Endodermal cell (in vitro differentiated cells): ENCODE measurements at regions not wholly inside any gene's neighbourhood (a gene's known extent, or its start where the extent isn't known, plus 50 kb on each side); places are given as distances from the start of the nearest gene placed in this dataset.
"Not testable (repeated sequence)": the region's sequence is repeated elsewhere in the genome, so short reads cannot be mapped to it uniquely, and the experiment has no call there.

ENCODE experiments used
- DNase-seq: peaks from one replicate; pipeline ENCODE4 v3.0.0-alpha.2; 2017
- H3K27ac ChIP-seq: 2 replicates; pipeline ENCODE4 v1.5.1; 2013; ENCODE audit warnings: mild to moderate bottlenecking, low read depth, low read length, moderate library complexity
- H3K27me3 ChIP-seq: 2 replicates; pipeline ENCODE4 v1.6.1; 2013; ENCODE audit warnings: mild to moderate bottlenecking, low read length, moderate library complexity; ENCODE audit not compliant: insufficient read depth, control insufficient read depth, poor library complexity, severe bottlenecking
- H3K36me3 ChIP-seq: 2 replicates; pipeline ENCODE4 v1.7.0; 2013; ENCODE audit warnings: mild to moderate bottlenecking, low read length, moderate library complexity; ENCODE audit not compliant: control insufficient read depth, insufficient read depth
- H3K4me1 ChIP-seq: one replicate; pipeline ENCODE4 v1.7.0; 2013; ENCODE audit warnings: low read length; ENCODE audit not compliant: control insufficient read depth, insufficient read depth
- H3K4me3 ChIP-seq: 2 replicates; pipeline ENCODE4 v1.5.1; 2013; ENCODE audit warnings: mild to moderate bottlenecking, low read length, moderate library complexity
- H3K9ac ChIP-seq: 2 replicates; pipeline ENCODE4 v1.6.1; 2013; ENCODE audit warnings: mild to moderate bottlenecking, low read length, moderate library complexity; ENCODE audit not compliant: poor library complexity, severe bottlenecking; ENCODE audit errors: extremely low read depth
- H3K9me3 ChIP-seq: 2 replicates; pipeline ENCODE4 v1.6.1; 2013; ENCODE audit warnings: mild to moderate bottlenecking, low read length, moderate library complexity; ENCODE audit not compliant: control insufficient read depth
- H3K27ac Mint-ChIP-seq: 2 replicates; pipeline ENCODE4 v1.8.0; 2020; ENCODE audit warnings: mixed read lengths
- H3K27me3 Mint-ChIP-seq: 2 replicates; pipeline ENCODE4 v1.8.0; 2021; ENCODE audit warnings: mild to moderate bottlenecking, mixed read lengths; ENCODE audit not compliant: insufficient read depth
- H3K36me3 Mint-ChIP-seq: 2 replicates; pipeline ENCODE4 v1.8.0; 2020; ENCODE audit warnings: low read depth, mixed read lengths
- H3K4me1 Mint-ChIP-seq: 2 replicates; pipeline ENCODE4 v1.8.0; 2020; ENCODE audit warnings: mixed read lengths
- H3K4me3 Mint-ChIP-seq: 2 replicates; pipeline ENCODE4 v1.8.0; 2020; ENCODE audit warnings: mild to moderate bottlenecking, moderate library complexity, mixed read lengths
- H3K9me3 Mint-ChIP-seq: 2 replicates; pipeline ENCODE4 v1.8.0; 2020; ENCODE audit warnings: mild to moderate bottlenecking, mixed read lengths
- CTCF ChIP-seq: fragments of 200-600 bp; sonication (generic); conservative IDR thresholded peaks from 2 replicates; pipeline ENCODE4 v1.5.0; 2021; ENCODE audit warnings: antibody characterized with exemption, mild to moderate bottlenecking
- WGBS, 2 experiments: methylation state at CpG; one replicate each; pipeline versions ENCODE4 v1.1.5 to v1.1.7; 2013; ENCODE audit warnings: missing lambda C conversion rate in 2 of 2, mixed read lengths in 1 of 2; ENCODE audit not compliant: insufficient coverage in 1 of 2, insufficient read length in 1 of 2; 5-methylcytosine and 5-hydroxymethylcytosine counted together

- Mint-ChIP-seq H3K9me3 (peaks cover 4% of the 10 kb centered on the region), H3K36me3 (peaks cover 4% of the 10 kb centered on the region), H3K4me1 (no peaks in the 10 kb centered on the region), H3K27ac (no peak overlapping the region), H3K4me3 (no peak overlapping the region), H3K27me3 (no peaks in the 10 kb centered on the region)
- no peak for TF ChIP-seq CTCF
- no peak for DNase-seq
- 93% methylated on average over 5 of the region's 6 CpGs; no CpG with 5 or more reads in 1 of the 2 experiments for WGBS, 2 experiments
- no peaks in the 10 kb centered on the region for H3K27me3 ChIP-seq
- no peaks in the 10 kb centered on the region for H3K4me1 ChIP-seq
- no peaks in the 10 kb centered on the region for H3K36me3 ChIP-seq
- H3K9me3 ChIP-seq, result no peaks in the 10 kb centered on the region
- no peak overlapping the region for H3K9ac ChIP-seq
- H3K4me3 ChIP-seq, result no peak overlapping the region
- H3K27ac ChIP-seq, result no peak overlapping the region
Observed at GRCh38 chr16:59964232-59964924, 1230.3 kb upstream of the GOT2 start.

- Mint-ChIP-seq H3K9me3 (no peaks in the 10 kb centered on the region), H3K27ac (no peak overlapping the region), H3K27me3 (no peaks in the 10 kb centered on the region), H3K4me3 (no peak overlapping the region), H3K4me1 (no peaks in the 10 kb centered on the region), H3K36me3 (no peaks in the 10 kb centered on the region)
- WGBS, 2 experiments, result 92 to 100% methylated on average over 2 to 3 of the region's 3 CpGs
- Histone ChIP-seq H3K9ac (no peak overlapping the region), H3K27me3 (no peaks in the 10 kb centered on the region), H3K9me3 (no peaks in the 10 kb centered on the region), H3K36me3 (no peaks in the 10 kb centered on the region), H3K4me1 (no peaks in the 10 kb centered on the region), H3K27ac (no peak overlapping the region), H3K4me3 (no peak overlapping the region)
- no peak for DNase-seq
- TF ChIP-seq CTCF, result no peak
Observed at GRCh38 chr16:59959311-59959710, 1225.2 kb upstream of the GOT2 start.

GRCh38 chr16:59950431-59950830 lies 1216.3 kb upstream of the GOT2 start:
- H3K4me1 Mint-ChIP-seq, result no peaks in the 10 kb centered on the region
- Histone ChIP-seq H3K27me3 (no peaks in the 10 kb centered on the region), H3K9ac (no peak overlapping the region), H3K4me1 (no peaks in the 10 kb centered on the region), H3K9me3 (no peaks in the 10 kb centered on the region), H3K4me3 (no peak overlapping the region), H3K36me3 (no peaks in the 10 kb centered on the region), H3K27ac (no peak overlapping the region)
- no peak for DNase-seq
- no peaks in the 10 kb centered on the region for H3K36me3 Mint-ChIP-seq
- no peak overlapping the region for H3K4me3 Mint-ChIP-seq
- H3K9me3 Mint-ChIP-seq, result no peaks in the 10 kb centered on the region
- no peak overlapping the region for H3K27ac Mint-ChIP-seq
- 90 to 100% methylated on average over 2 of the region's 2 CpGs for WGBS, 2 experiments
- H3K27me3 Mint-ChIP-seq, result no peaks in the 10 kb centered on the region
- no peak for TF ChIP-seq CTCF

- 87 to 91% methylated on average over 3 to 5 of the region's 5 CpGs for WGBS, 2 experiments
- H3K9ac ChIP-seq, DNase-seq, H3K36me3 Mint-ChIP-seq, H3K27ac Mint-ChIP-seq, H3K4me3 ChIP-seq, H3K9me3 ChIP-seq, H3K4me3 Mint-ChIP-seq, H3K9me3 Mint-ChIP-seq, H3K4me1 Mint-ChIP-seq, H3K27ac ChIP-seq, H3K36me3 ChIP-seq, H3K27me3 Mint-ChIP-seq, H3K27me3 ChIP-seq, H3K4me1 ChIP-seq: not testable (repeated sequence)
Observed at GRCh38 chr16:59944041-59944440, 1209.9 kb upstream of the GOT2 start.
